ENCODE measurements at regions not wholly inside any gene's neighbourhood (a gene's known extent, or its start where the extent isn't known, plus 50 kb on each side); places are given as distances from the start of the nearest gene placed in this dataset.

DNA sequence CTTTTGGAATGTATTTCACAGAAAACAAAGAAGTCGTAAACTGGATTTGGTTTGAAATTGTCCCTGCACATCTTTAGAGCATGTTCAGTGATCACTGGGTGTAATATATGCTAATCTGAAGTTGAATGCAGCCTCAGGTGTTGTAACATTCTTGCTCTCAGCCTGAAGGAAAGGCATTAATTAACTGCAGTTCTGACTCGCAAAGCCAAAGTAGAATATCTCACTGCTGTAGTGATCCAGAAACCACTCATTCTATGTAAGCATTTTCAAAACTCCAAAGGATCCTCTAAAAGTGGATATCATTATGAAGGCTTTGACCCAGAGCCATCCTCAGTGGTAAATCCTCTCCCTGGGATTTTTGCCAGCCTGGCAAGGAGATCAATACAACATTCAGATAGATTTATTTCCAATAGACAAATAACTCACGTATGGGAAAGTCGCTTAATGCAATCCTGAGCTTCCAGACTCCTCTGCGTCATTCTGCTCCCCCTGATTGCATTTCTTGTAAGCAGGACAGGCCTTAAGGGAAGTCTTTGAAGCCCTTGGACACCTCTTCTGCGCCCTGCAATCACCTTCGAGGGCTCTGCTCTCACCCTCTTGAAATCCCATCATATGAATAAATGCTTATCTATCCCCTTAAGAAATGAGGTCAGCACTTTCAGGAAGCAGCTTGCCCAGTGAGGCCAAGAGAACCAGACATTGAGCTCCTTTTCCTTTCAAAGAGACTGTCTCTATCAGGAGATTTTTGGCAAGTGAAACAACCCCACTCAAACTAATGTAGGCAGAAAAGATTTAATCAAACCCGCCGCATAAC, 301.7 kb upstream of the NBEA start:
- no peak overlapping the region for H2BK15ac ChIP-seq (ENCODE audit: low read depth, low read length)
- H3K18ac ChIP-seq (ENCODE audit: low read depth, low read length) = no peak overlapping the region
- ChIA-PET CTCF (no interaction called here), POLR2A (ENCODE audit: unreplicated experiment) (no interaction called here)
- H3K9me1 ChIP-seq (ENCODE audit: insufficient read depth, low read length) = no peaks in the 10 kb centered on the region
- H4K8ac ChIP-seq (ENCODE audit: low read depth in 2 of 2, low read length in 2 of 2) = no peak overlapping the region
- H4K5ac ChIP-seq (ENCODE audit: low read depth, low read length) = no peak overlapping the region
- no peak overlapping the region for H2AK9ac ChIP-seq (replicated peaks; ENCODE audit: low read depth, low read length, poor library complexity)
- no peak overlapping the region for H3K56ac ChIP-seq (ENCODE audit: extremely low read depth, insufficient read depth, low read length)
- no peak overlapping the region for H3K14ac ChIP-seq (replicated peaks; ENCODE audit: low read depth, low read length)
- no peak overlapping the region for H3K4ac ChIP-seq (ENCODE audit: low read depth, low read length)
- in situ Hi-C loops (cut with MboI; ENCODE audit: low sequenced_read_pairs) (no loop called here), dilution Hi-C loops (cut with HindIII; ENCODE audit: low sequenced_read_pairs, unreplicated experiment) (no loop called here), intact Hi-C loops (cut with micrococcal nuclease) (no loop called here)
- no peak overlapping the region for H2AFZ ChIP-seq (replicated peaks; ENCODE audit: low read length, poor library complexity)
- 80% methylated on average over 1 of the region's 9 CpGs; no CpG with 5 or more reads in 1 of the 2 experiments for WGBS, 2 experiments (ENCODE audit: extremely low coverage in 2 of 2, insufficient read length in 1 of 2)
- no peaks in the 10 kb centered on the region for H3K27me3 ChIP-seq (ENCODE audit: control insufficient read depth, insufficient read depth, low read length)
- no peaks in the 10 kb centered on the region for H3K4me1 ChIP-seq (ENCODE audit: control insufficient read depth, insufficient read depth, low read length)
- ATAC-seq (ENCODE audit: low read depth) (no peak), DNase-seq (no peak)
- H3K4me3 ChIP-seq (ENCODE audit: insufficient read depth, low read depth, low read length) = no peak overlapping the region
- no peak overlapping the region for H2BK20ac ChIP-seq (ENCODE audit: low read depth, low read length)
- no peaks in the 10 kb centered on the region for H3K9me3 ChIP-seq (ENCODE audit: control insufficient read depth, insufficient read depth, low read length)
- no peaks in the 10 kb centered on the region for H4K20me1 ChIP-seq (ENCODE audit: insufficient read depth, low read length)
- H2AK5ac ChIP-seq (ENCODE audit: low read depth, low read length) = no peak overlapping the region
- BruUV-seq (replicated peaks) = no TSS peak
- no peaks in the 10 kb centered on the region for H3K79me1 ChIP-seq (ENCODE audit: low read depth in 1 of 2, low read length in 2 of 2)
- no peak overlapping the region for H2BK120ac ChIP-seq (ENCODE audit: low read depth, low read length)
- H2BK5ac ChIP-seq (ENCODE audit: low read depth, low read length, poor library complexity, severe bottlenecking) = no peak overlapping the region
- no peak overlapping the region for H3K4me2 ChIP-seq (ENCODE audit: low read depth, low read length)
- no peak overlapping the region for H3K9ac ChIP-seq (ENCODE audit: low read depth, low read length)
- H4K91ac ChIP-seq (ENCODE audit: insufficient read depth, low read depth, low read length) = no peak overlapping the region
- no peak overlapping the region for H3K27ac ChIP-seq (ENCODE audit: insufficient read depth, low read length)
- H3K23ac ChIP-seq (ENCODE audit: low read depth, low read length) = no peak overlapping the region
- no peaks in the 10 kb centered on the region for H3K36me3 ChIP-seq (ENCODE audit: control insufficient read depth, insufficient read depth, low read length)
- TF ChIP-seq CHD1 (IDR thresholded peaks at IDR 0.05; ENCODE audit: low read depth, low read length) (no peak), FOS (IDR thresholded peaks at IDR 0.05; ENCODE audit: low read depth, low read length) (no peak), NFE2L2 (IDR thresholded peaks at IDR 0.05; ENCODE audit: low read depth, low read length) (no peak), CEBPB (IDR thresholded peaks at IDR 0.05; ENCODE audit: low read depth, low read length) (no peak), RAD21 (IDR thresholded peaks at IDR 0.05; ENCODE audit: low read length) (no peak), BHLHE40 (IDR thresholded peaks at IDR 0.05; ENCODE audit: low read depth, low read length) (no peak), RFX5 (IDR thresholded peaks at IDR 0.05; ENCODE audit: low read depth, low read length) (no peak), MAZ (IDR thresholded peaks at IDR 0.05; ENCODE audit: borderline replicate concordance, low read depth, low read length) (no peak), USF2 (IDR thresholded peaks at IDR 0.05; ENCODE audit: low read depth, low read length) (no peak), POLR2A (IDR thresholded peaks at IDR 0.05; ENCODE audit: low read depth, low read length) (no peak), MAFK (IDR thresholded peaks at IDR 0.05; ENCODE audit: low read depth, low read length) (no peak), SMC3 (IDR thresholded peaks at IDR 0.05; ENCODE audit: low read depth, low read length) (no peak), RCOR1 (IDR thresholded peaks at IDR 0.05; ENCODE audit: insufficient replicate concordance, low read length) (no peak), MXI1 (IDR thresholded peaks at IDR 0.05; ENCODE audit: borderline replicate concordance, low read depth, low read length) (no peak)
- TF ChIP-seq, protein P1, sequence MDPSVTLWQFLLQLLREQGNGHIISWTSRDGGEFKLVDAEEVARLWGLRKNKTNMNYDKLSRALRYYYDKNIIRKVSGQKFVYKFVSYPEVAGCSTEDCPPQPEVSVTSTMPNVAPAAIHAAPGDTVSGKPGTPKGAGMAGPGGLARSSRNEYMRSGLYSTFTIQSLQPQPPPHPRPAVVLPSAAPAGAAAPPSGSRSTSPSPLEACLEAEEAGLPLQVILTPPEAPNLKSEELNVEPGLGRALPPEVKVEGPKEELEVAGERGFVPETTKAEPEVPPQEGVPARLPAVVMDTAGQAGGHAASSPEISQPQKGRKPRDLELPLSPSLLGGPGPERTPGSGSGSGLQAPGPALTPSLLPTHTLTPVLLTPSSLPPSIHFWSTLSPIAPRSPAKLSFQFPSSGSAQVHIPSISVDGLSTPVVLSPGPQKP (IDR thresholded peaks at IDR 0.05; ENCODE audit: borderline replicate concordance, low read depth, low read length) = no peak
- TF ChIP-seq, protein P2, sequence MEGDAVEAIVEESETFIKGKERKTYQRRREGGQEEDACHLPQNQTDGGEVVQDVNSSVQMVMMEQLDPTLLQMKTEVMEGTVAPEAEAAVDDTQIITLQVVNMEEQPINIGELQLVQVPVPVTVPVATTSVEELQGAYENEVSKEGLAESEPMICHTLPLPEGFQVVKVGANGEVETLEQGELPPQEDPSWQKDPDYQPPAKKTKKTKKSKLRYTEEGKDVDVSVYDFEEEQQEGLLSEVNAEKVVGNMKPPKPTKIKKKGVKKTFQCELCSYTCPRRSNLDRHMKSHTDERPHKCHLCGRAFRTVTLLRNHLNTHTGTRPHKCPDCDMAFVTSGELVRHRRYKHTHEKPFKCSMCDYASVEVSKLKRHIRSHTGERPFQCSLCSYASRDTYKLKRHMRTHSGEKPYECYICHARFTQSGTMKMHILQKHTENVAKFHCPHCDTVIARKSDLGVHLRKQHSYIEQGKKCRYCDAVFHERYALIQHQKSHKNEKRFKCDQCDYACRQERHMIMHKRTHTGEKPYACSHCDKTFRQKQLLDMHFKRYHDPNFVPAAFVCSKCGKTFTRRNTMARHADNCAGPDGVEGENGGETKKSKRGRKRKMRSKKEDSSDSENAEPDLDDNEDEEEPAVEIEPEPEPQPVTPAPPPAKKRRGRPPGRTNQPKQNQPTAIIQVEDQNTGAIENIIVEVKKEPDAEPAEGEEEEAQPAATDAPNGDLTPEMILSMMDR (conservative IDR thresholded peaks at IDR 0.05; ENCODE audit: low read depth, low read length) = no peak

All from IMR-90 (cell line).